Heart right ventricle (tissue), 16 donors: ENCODE measurements at regions not wholly inside any gene's neighbourhood (a gene's known extent, or its start where the extent isn't known, plus 50 kb on each side); places are given as distances from the start of the nearest gene placed in this dataset.

Source experiments
- ATAC-seq, 8 donors: fragments of 200-7000 bp; cut with Tn5 transposase; one replicate each; pipeline ENCODE4 v1.9.1; 2020; ENCODE audit warnings: mild to moderate bottlenecking in 8 of 8, moderate library complexity in 8 of 8, moderate number of reproducible peaks in 1 of 8
- DNase-seq, 2 donors: peaks; one replicate each; pipeline ENCODE4 v3.0.0-alpha.2; 2020
- H3K27ac ChIP-seq, 10 donors: fragments of 200-600 bp; sonication (generic) in 2 of 10; one replicate each; pipeline versions ENCODE4 v1.5.0 to v1.8.0; 2020 to 2022; ENCODE audit warnings: mild to moderate bottlenecking in 3 of 10
- H3K27me3 ChIP-seq, 7 donors: fragments of 200-600 bp; one replicate each; pipeline ENCODE4 v1.8.0; 2021 to 2022; ENCODE audit warnings: mild to moderate bottlenecking in 2 of 7
- H3K36me3 ChIP-seq, 9 donors: fragments of 200-600 bp; sonication (generic) in 1 of 9; one replicate each; pipeline versions ENCODE4 v1.5.0 to v1.8.0; 2020 to 2022; ENCODE audit warnings: mild to moderate bottlenecking in 2 of 9
- H3K4me1 ChIP-seq, 9 donors: fragments of 200-600 bp; sonication (generic) in 1 of 9; one replicate each; pipeline versions ENCODE4 v1.5.0 to v1.8.0; 2020 to 2022; ENCODE audit warnings: mild to moderate bottlenecking in 4 of 9
- H3K4me3 ChIP-seq, 10 donors: fragments of 200-600 bp; sonication (generic) in 2 of 10; one replicate each; pipeline versions ENCODE4 v1.5.0 to v1.8.0; 2020 to 2022; ENCODE audit warnings: mild to moderate bottlenecking in 7 of 10, moderate library complexity in 2 of 10
- H3K9me3 ChIP-seq, 11 donors: fragments of 200-600 bp in 10 of 11; sonication (generic) in 2 of 11; one replicate each; pipeline versions ENCODE4 v1.5.0 to v1.8.0; 2013 to 2022; ENCODE audit warnings: mild to moderate bottlenecking in 2 of 11, control low read depth in 1 of 11, moderate library complexity in 1 of 11
- WGBS, 2 donors: extraction: QIAGEN DNeasy Blood & Tissue Kit; methylation state at CpG; one replicate each; pipeline ENCODE4 v1.1.7; 2013; ENCODE audit warnings: inconsistent platforms in 1 of 2; 5-methylcytosine and 5-hydroxymethylcytosine counted together
- intact Hi-C, 10 donors: fragments of 100-400 bp; cut with DNase I; formaldehyde crosslinking; loops; one replicate each; pipeline versions ENCODE4 v1.11.1 to v1.14.2; 2022
- TF ChIP-seq, protein P1 (sequence below), 9 donors: fragments of 200-600 bp; sonication (generic) in 2 of 9; IDR thresholded peaks; one replicate each; pipeline versions ENCODE4 v1.5.0 to v1.8.0; 2021 to 2022; ENCODE audit warnings: antibody characterized with exemption in 9 of 9, mild to moderate bottlenecking in 5 of 9, moderate library complexity in 1 of 9
- donor health status: Arrhythmogenic right ventricular cardiomyopathy.
- donor health status: ischemic (EF 13 %, LVEDD 7.1; RV severe dilation, severe dysfunction).
- donor health status: healthy with polysubstance abuse.
- donor health status: DM: no; HTN: yes; CAD: no.
- donor health status: DM: no; HTN: no; CAD: no.
- donor health status: ischemic (EF 25% LVEDD 6.9; RV normal size, moderate dysfunction).
- donor health status: ischemic (EF 25% LVEDD 5.7; RV mildly dilated, moderate dysfunction).
- donor health status: healthy.
- donor health status: DM: yes; HTN: yes; CAD: no.
- donor health status: Ischemic cardiomyopathy.
- donor health status: ischemic (EF 35%, LVEDD 5.7; RV mildly dilated, moderate dysfunction).
- donor health status: nonischemic (EF 11% LVEDD 7.7; RV severe dilation, severe dysfunction).
- donor health status: DM: yes; HTN: yes; CAD: no.
- donor health status: PGD.
- donor health status: ischemic (EF 29% LVEDD 5.4; RV normal size, mild dysfunction).
- donor health status: nonischemic (EF 23%, LVEDD 6.1; RV moderate dilation, normal function).

DNA sequence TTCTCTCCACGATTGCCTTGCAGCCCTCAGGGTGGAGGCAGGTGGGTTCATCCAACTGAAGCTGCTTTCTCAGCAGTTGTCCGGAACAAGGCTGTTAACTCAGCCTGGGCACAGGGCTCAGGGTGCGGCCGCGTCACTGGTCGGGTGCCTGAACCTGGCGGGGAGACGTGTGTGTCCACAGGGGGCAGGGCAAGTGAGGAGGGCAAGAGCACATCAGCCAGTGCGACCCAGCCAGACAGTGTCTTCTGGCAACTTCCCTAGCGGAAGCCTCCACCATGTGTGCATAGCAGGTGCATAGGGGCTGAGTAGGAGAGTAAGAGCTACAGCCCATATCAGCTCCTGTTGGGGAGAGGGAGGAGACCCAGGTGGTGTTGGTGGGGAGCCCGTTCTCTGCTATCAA lies 150.4 kb upstream of the THRB start:
- 86 to 92% methylated on average over 11 of the region's 11 CpGs for WGBS, 2 donors
- H3K4me3 ChIP-seq, result no peak overlapping the region
- H3K36me3 ChIP-seq, result no peaks in the 10 kb centered on the region
- H3K27ac ChIP-seq, result no peak overlapping the region
- no peaks in the 10 kb centered on the region for H3K27me3 ChIP-seq
- no peaks in the 10 kb centered on the region for H3K9me3 ChIP-seq
- intact Hi-C loops, result loop anchor here in 3 of 10 donors (10.0 kb wide), 2 partner anchors 260 to 380 kb away; no protein-coding TSS in a partner anchor
- TF ChIP-seq, protein P1, sequence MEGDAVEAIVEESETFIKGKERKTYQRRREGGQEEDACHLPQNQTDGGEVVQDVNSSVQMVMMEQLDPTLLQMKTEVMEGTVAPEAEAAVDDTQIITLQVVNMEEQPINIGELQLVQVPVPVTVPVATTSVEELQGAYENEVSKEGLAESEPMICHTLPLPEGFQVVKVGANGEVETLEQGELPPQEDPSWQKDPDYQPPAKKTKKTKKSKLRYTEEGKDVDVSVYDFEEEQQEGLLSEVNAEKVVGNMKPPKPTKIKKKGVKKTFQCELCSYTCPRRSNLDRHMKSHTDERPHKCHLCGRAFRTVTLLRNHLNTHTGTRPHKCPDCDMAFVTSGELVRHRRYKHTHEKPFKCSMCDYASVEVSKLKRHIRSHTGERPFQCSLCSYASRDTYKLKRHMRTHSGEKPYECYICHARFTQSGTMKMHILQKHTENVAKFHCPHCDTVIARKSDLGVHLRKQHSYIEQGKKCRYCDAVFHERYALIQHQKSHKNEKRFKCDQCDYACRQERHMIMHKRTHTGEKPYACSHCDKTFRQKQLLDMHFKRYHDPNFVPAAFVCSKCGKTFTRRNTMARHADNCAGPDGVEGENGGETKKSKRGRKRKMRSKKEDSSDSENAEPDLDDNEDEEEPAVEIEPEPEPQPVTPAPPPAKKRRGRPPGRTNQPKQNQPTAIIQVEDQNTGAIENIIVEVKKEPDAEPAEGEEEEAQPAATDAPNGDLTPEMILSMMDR (IDR thresholded peaks at IDR 0.05), result no peak
- DNase-seq (no peak), ATAC-seq (peak in 1 of 8 donors; percentile 17)
- H3K4me1 ChIP-seq, result peaks cover 0 to 7% (median 0%) of the 10 kb centered on the region in 9 donors

DNA sequence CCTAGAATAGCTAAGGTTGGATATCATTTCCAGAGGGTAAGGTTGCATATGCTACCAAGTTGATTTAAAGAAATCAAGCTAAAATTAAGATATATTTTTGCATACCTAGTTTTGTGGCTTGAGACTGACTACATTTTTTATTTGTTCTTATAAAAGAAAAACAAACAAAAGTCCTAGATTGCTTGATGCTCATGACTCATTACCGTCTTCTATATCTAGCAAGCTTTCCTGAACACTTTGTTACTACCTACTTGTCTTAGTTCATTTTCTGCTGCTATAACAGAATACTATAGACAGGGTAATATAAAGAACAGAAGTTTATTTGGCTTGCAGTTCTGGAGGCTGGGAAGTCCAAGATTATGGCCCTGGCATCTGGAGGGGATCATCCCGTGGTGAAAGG lies 152.1 kb upstream of the THRB start:
- DNase-seq (no peak), ATAC-seq (no peak)
- intact Hi-C loops, result loop anchor here in 3 of 10 donors (10.0 kb wide), 2 partner anchors 262 to 382 kb away; no protein-coding TSS in a partner anchor
- H3K36me3 ChIP-seq, result no peaks in the 10 kb centered on the region
- TF ChIP-seq, protein P1 (IDR thresholded peaks at IDR 0.05), result no peak
- no peaks in the 10 kb centered on the region for H3K9me3 ChIP-seq
- 88 to 95% methylated on average over 2 of the region's 2 CpGs for WGBS, 2 donors
- H3K27me3 ChIP-seq, result no peaks in the 10 kb centered on the region
- H3K4me3 ChIP-seq, result no peak overlapping the region
- no peak overlapping the region for H3K27ac ChIP-seq
- peaks cover 0 to 2% (median 0%) of the 10 kb centered on the region in 9 donors for H3K4me1 ChIP-seq

DNA sequence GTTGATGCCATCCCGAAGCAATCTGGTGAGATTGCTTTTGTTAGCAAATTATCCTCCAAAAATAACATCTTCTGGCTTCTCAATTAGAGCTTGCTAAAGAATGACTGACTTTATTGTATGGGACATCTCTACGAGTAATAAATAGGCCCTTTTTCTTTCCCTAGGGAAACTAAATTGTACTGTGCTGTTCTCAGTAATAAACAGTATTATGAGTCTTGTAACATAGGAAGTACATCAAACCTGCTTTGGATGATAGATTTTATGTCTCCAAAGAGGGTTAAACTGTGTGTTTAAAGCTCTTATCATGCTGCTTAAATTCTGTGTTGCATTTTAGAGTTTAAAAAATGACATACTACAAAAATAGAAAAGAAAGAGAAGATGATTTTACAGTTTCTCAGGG lies 153.4 kb upstream of the THRB start:
- H3K4me1 ChIP-seq, result no peaks in the 10 kb centered on the region
- no peak overlapping the region for H3K27ac ChIP-seq
- TF ChIP-seq, protein P1 (IDR thresholded peaks at IDR 0.05), result no peak
- intact Hi-C loops, result loop anchor here in 3 of 10 donors (10.0 kb wide), 2 partner anchors 263 to 383 kb away; no protein-coding TSS in a partner anchor
- no peak overlapping the region for H3K4me3 ChIP-seq
- DNase-seq (no peak), ATAC-seq (no peak)
- H3K9me3 ChIP-seq, result no peaks in the 10 kb centered on the region
- H3K36me3 ChIP-seq, result no peaks in the 10 kb centered on the region
- H3K27me3 ChIP-seq, result no peaks in the 10 kb centered on the region
- WGBS, 2 donors, result 49 to 51% methylated on average over 2 of the region's 2 CpGs

DNA sequence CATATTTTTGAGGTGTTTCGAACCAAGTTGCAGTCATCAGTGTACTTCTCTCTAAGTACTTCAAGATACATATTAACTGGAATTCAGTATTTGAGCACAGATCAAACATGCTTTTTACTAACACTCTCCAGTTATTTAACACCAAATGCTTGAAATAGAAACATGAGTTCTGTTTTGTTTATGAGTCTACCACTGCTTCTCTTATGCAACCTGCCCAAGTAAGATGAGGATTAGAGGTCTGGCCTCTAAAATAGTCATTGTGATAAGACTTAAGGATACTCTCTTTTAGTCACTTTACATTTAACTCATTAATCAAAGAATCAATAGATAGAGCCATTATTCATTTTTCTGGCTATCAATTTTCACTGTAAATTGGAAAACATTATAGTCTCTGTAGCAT lies 156.2 kb upstream of the THRB start:
- intact Hi-C loops, result no loop called here
- H3K27ac ChIP-seq, result no peak overlapping the region
- no peaks in the 10 kb centered on the region for H3K36me3 ChIP-seq
- ATAC-seq (no peak), DNase-seq (no peak)
- 83 to 89% methylated on average over 1 of the region's 1 CpG for WGBS, 2 donors
- H3K9me3 ChIP-seq, result peaks cover 0 to 11% (median 0%) of the 10 kb centered on the region in 11 donors
- H3K4me1 ChIP-seq, result no peaks in the 10 kb centered on the region
- TF ChIP-seq, protein P1 (IDR thresholded peaks at IDR 0.05), result no peak
- no peak overlapping the region for H3K4me3 ChIP-seq
- H3K27me3 ChIP-seq, result no peaks in the 10 kb centered on the region
